H9 (cell line): ENCODE measurements at regions not wholly inside any gene's neighbourhood (a gene's known extent, or its start where the extent isn't known, plus 50 kb on each side); places are given as distances from the start of the nearest gene placed in this dataset.

ENCODE experiments used
- DNase-seq: peaks from one replicate; pipeline ENCODE4 v3.0.0-alpha.2; 2017
- H2AFZ ChIP-seq: one replicate; pipeline ENCODE4 v1.6.1; 2013; ENCODE audit warnings: mild to moderate bottlenecking, low read length, control low read depth, moderate library complexity
- H2AK5ac ChIP-seq: 2 replicates; pipeline ENCODE4 v1.6.1; 2013; ENCODE audit warnings: low read length, control low read depth, mixed read lengths; ENCODE audit not compliant: insufficient read length
- H2BK120ac ChIP-seq: one replicate; pipeline ENCODE4 v1.6.1; 2013; ENCODE audit warnings: low read depth, mild to moderate bottlenecking, low read length, control low read depth, inconsistent platforms; ENCODE audit not compliant: poor library complexity, severe bottlenecking
- H2BK12ac ChIP-seq: 2 replicates; pipeline ENCODE4 v1.6.1; 2013; ENCODE audit warnings: low read length, control low read depth, mixed read lengths, low read depth; ENCODE audit not compliant: insufficient read length
- H2BK15ac ChIP-seq: 2 replicates; pipeline ENCODE4 v1.6.1; 2013; ENCODE audit warnings: low read depth, low read length, control low read depth
- H2BK20ac ChIP-seq: one replicate; pipeline ENCODE4 v1.6.1; 2013; ENCODE audit warnings: low read depth, mild to moderate bottlenecking, low read length, control low read depth, inconsistent platforms; ENCODE audit not compliant: poor library complexity, severe bottlenecking
- H2BK5ac ChIP-seq: 2 replicates; pipeline ENCODE4 v1.6.1; 2013; ENCODE audit warnings: low read length, control low read depth, mixed read lengths; ENCODE audit not compliant: insufficient read length
- H3K14ac ChIP-seq: 2 replicates; pipeline ENCODE4 v1.6.1; 2013; ENCODE audit warnings: low read length, control low read depth; ENCODE audit not compliant: insufficient read depth
- H3K18ac ChIP-seq: 2 replicates; pipeline ENCODE4 v1.6.1; 2013; ENCODE audit warnings: low read depth, mild to moderate bottlenecking, mixed read lengths, low read length, control low read depth; ENCODE audit not compliant: insufficient read length
- H3K23ac ChIP-seq: 2 replicates; pipeline ENCODE4 v1.6.1; 2013; ENCODE audit warnings: low read length, control low read depth, mixed read lengths, low read depth; ENCODE audit not compliant: insufficient read length
- H3K23me2 ChIP-seq: 2 replicates; pipeline ENCODE4 v1.6.1; 2013; ENCODE audit warnings: low read depth, mild to moderate bottlenecking, mixed read lengths, low read length, control low read depth; ENCODE audit not compliant: insufficient read length, poor library complexity, severe bottlenecking
- H3K27ac ChIP-seq: 2 replicates; pipeline ENCODE4 v1.5.1; 2013; ENCODE audit warnings: low read length, control low read depth, mixed read lengths, low read depth; ENCODE audit not compliant: insufficient read length
- H3K27me3 ChIP-seq: 2 replicates; pipeline ENCODE4 v1.6.1; 2013; ENCODE audit warnings: low read length, control low read depth, inconsistent platforms; ENCODE audit not compliant: insufficient read depth
- H3K4ac ChIP-seq: 2 replicates; pipeline ENCODE4 v1.6.1; 2013; ENCODE audit warnings: low read depth, mild to moderate bottlenecking, control low read depth, inconsistent platforms, low read length, moderate library complexity
- H3K4me1 ChIP-seq: 2 replicates; pipeline ENCODE4 v1.6.1; 2013; ENCODE audit warnings: low read length, control low read depth, inconsistent platforms; ENCODE audit not compliant: insufficient read depth
- H3K4me2 ChIP-seq: 2 replicates; pipeline ENCODE4 v1.6.1; 2013; ENCODE audit warnings: low read length, control low read depth, mixed read lengths; ENCODE audit not compliant: insufficient read length, insufficient read depth
- H3K56ac ChIP-seq: 2 replicates; pipeline ENCODE4 v1.6.1; 2013; ENCODE audit warnings: low read depth, mild to moderate bottlenecking, mixed read lengths, low read length, control low read depth; ENCODE audit not compliant: insufficient read length
- H3K79me1 ChIP-seq: 2 replicates; pipeline ENCODE4 v1.6.1; 2013; ENCODE audit warnings: low read depth, mild to moderate bottlenecking, moderate library complexity, low read length, control low read depth, inconsistent platforms; ENCODE audit not compliant: insufficient read depth, poor library complexity, severe bottlenecking
- H3K79me2 ChIP-seq: 2 replicates; pipeline ENCODE4 v1.6.1; 2013; ENCODE audit warnings: low read length, control low read depth, inconsistent platforms; ENCODE audit not compliant: insufficient read depth
- H3K9ac ChIP-seq: 2 replicates; pipeline ENCODE4 v1.6.1; 2013; ENCODE audit warnings: low read length, control low read depth, mixed read lengths; ENCODE audit not compliant: insufficient read length; ENCODE audit errors: extremely low read depth
- H3K9me3 ChIP-seq: one replicate; pipeline ENCODE4 v1.6.1; 2013; ENCODE audit warnings: low read depth, low read length, inconsistent platforms; ENCODE audit not compliant: control insufficient read depth
- H3T11ph ChIP-seq: one replicate; pipeline ENCODE4 v1.6.1; 2013; ENCODE audit warnings: mild to moderate bottlenecking, low read length, control low read depth, inconsistent platforms
- H4K20me1 ChIP-seq: one replicate; pipeline ENCODE4 v1.6.1; 2013; ENCODE audit not compliant: control insufficient read depth, insufficient read length, insufficient read depth
- H4K5ac ChIP-seq: 2 replicates; pipeline ENCODE4 v1.6.1; 2013; ENCODE audit warnings: low read depth, mild to moderate bottlenecking, mixed read lengths, low read length, control low read depth; ENCODE audit not compliant: insufficient read length
- H4K8ac ChIP-seq: replicated peaks from 2 replicates; pipeline ENCODE4 v1.6.1; 2013; ENCODE audit warnings: low read length, control low read depth, mixed read lengths, low read depth; ENCODE audit not compliant: insufficient read length
- H4K91ac ChIP-seq: 2 replicates; pipeline ENCODE4 v1.6.1; 2013; ENCODE audit warnings: low read depth, mild to moderate bottlenecking, moderate library complexity, mixed read lengths, low read length, control low read depth; ENCODE audit not compliant: insufficient read length
- H3K27ac Mint-ChIP-seq, 3 experiments: 2 replicates in 2 of 3; 3 replicates in 1 of 3; pipeline ENCODE4 v1.8.0; 2020 to 2021; ENCODE audit warnings: mixed read lengths in 3 of 3, mild to moderate bottlenecking in 1 of 3, moderate library complexity in 1 of 3
- H3K27me3 Mint-ChIP-seq: 2 replicates; pipeline ENCODE4 v1.8.0; 2021; ENCODE audit warnings: low read depth, mild to moderate bottlenecking, moderate library complexity, mixed read lengths
- H3K36me3 Mint-ChIP-seq, 3 experiments: 2 replicates in 2 of 3; 3 replicates in 1 of 3; pipeline ENCODE4 v1.8.0; 2020 to 2021; ENCODE audit warnings: low read depth in 3 of 3, mixed read lengths in 3 of 3; ENCODE audit not compliant: insufficient read depth in 1 of 3
- H3K4me1 Mint-ChIP-seq, 2 experiments: 2 replicates each; pipeline ENCODE4 v1.8.0; 2020; ENCODE audit warnings: mixed read lengths in 2 of 2
- H3K4me3 Mint-ChIP-seq, 2 experiments: 2 replicates in 1 of 2; 3 replicates in 1 of 2; pipeline ENCODE4 v1.8.0; 2020 to 2021; ENCODE audit warnings: mild to moderate bottlenecking in 2 of 2, mixed read lengths in 2 of 2, moderate library complexity in 1 of 2
- H3K9me3 Mint-ChIP-seq, 2 experiments: 2 replicates in 1 of 2; 3 replicates in 1 of 2; pipeline ENCODE4 v1.8.0; 2020; ENCODE audit warnings: mild to moderate bottlenecking in 2 of 2, mixed read lengths in 2 of 2, moderate library complexity in 1 of 2
- WGBS: extraction: QIAGEN DNeasy Blood & Tissue Kit; methylation state at CpG from one replicate; pipeline ENCODE4 v1.1.7; 2013; ENCODE audit warnings: missing lambda C conversion rate, low lambda C conversion rate, mixed read lengths; ENCODE audit not compliant: insufficient read length; ENCODE audit errors: extremely low coverage; 5-methylcytosine and 5-hydroxymethylcytosine counted together
- TF ChIP-seq, protein P1 (sequence below): fragments of 200-600 bp; sonication (generic); conservative IDR thresholded peaks from 3 replicates; pipeline ENCODE4 v1.8.0; 2021; ENCODE audit warnings: antibody characterized with exemption, mild to moderate bottlenecking

DNA sequence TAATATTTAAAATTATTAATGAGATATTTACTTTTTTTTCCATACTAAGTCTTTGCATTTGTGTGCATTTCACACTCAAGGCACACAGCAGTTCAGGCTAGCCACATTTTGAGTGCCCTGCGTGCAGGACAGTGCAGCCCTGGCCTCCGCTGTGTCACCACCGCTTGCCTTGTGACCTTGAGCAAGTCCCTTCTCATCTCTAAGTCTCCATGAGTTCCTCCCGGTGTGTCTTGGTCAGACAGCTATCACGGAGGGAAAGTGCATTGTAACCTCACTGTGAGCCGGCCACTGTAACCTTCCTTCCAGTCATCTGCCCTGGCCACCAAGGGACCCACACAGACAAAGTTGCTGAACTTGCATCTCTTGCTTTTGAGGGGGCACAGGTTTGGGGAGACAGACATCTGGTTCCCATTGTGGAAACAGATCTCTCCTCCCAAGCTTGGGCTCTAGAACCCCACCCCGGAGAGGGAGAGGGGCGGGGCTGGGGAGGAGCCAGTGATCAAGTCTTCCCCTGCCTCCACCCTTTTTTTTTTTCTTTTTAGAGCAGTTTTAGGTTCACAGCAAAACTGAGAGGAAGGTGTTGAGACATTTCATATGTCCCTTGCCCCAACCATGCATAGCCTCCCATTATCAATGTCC lies 96.8 kb downstream of the C9orf50 start:
- Histone ChIP-seq H3K14ac (no peak overlapping the region), H3K56ac (no peak overlapping the region), H2BK20ac (no peak overlapping the region), H3K23ac (no peak overlapping the region), H3K4ac (no peak overlapping the region), H3K23me2 (no peaks in the 10 kb centered on the region), H4K5ac (no peak overlapping the region), H3K4me1 (peaks cover 10% of the 10 kb centered on the region; the same call in 1 of the 2 replicates), H4K91ac (no peak overlapping the region), H2BK5ac (no peak overlapping the region), H2BK12ac (no peak overlapping the region), H2BK15ac (no peak overlapping the region), H3T11ph (no peak overlapping the region), H3K9me3 (no peaks in the 10 kb centered on the region), H3K4me2 (no peak overlapping the region), H2AK5ac (no peak overlapping the region), H3K79me1 (no peaks in the 10 kb centered on the region), H4K20me1 (no peaks in the 10 kb centered on the region), H3K18ac (no peak overlapping the region), H2AFZ (no peak overlapping the region), H4K8ac (no peak overlapping the region), H3K9ac (no peak overlapping the region), H3K27ac (no peak overlapping the region), H3K27me3 (no peaks in the 10 kb centered on the region), H2BK120ac (no peak overlapping the region), H3K79me2 (no peaks in the 10 kb centered on the region)
- peaks cover 0 to 9% (median 2%) of the 10 kb centered on the region in 3 experiments; a peak in 3 of 7 replicates for H3K36me3 Mint-ChIP-seq
- peaks cover 23 to 28% of the 10 kb centered on the region in 2 experiments for H3K4me1 Mint-ChIP-seq
- peaks cover 2 to 12% of the 10 kb centered on the region in 2 experiments for H3K9me3 Mint-ChIP-seq
- H3K27ac Mint-ChIP-seq = no peak overlapping the region
- no peaks in the 10 kb centered on the region for H3K27me3 Mint-ChIP-seq
- H3K4me3 Mint-ChIP-seq = peak overlapping the region in 1 of 2 experiments; percentile 43; a peak in 1 of 5 replicates
- WGBS = no CpG with 5 or more reads among the region's 8 CpGs
- TF ChIP-seq, protein P1, sequence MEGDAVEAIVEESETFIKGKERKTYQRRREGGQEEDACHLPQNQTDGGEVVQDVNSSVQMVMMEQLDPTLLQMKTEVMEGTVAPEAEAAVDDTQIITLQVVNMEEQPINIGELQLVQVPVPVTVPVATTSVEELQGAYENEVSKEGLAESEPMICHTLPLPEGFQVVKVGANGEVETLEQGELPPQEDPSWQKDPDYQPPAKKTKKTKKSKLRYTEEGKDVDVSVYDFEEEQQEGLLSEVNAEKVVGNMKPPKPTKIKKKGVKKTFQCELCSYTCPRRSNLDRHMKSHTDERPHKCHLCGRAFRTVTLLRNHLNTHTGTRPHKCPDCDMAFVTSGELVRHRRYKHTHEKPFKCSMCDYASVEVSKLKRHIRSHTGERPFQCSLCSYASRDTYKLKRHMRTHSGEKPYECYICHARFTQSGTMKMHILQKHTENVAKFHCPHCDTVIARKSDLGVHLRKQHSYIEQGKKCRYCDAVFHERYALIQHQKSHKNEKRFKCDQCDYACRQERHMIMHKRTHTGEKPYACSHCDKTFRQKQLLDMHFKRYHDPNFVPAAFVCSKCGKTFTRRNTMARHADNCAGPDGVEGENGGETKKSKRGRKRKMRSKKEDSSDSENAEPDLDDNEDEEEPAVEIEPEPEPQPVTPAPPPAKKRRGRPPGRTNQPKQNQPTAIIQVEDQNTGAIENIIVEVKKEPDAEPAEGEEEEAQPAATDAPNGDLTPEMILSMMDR = no peak
- DNase-seq = no peak
